Transverse colon (tissue), 4 donors: ENCODE measurements at regions not wholly inside any gene's neighbourhood (a gene's known extent, or its start where the extent isn't known, plus 50 kb on each side); places are given as distances from the start of the nearest gene placed in this dataset.

Source experiments
- POLR2A ChIP-seq: fragments of 450-650 bp; IDR thresholded peaks from one replicate; pipeline ENCODE4 v1.6.1; 2016; ENCODE audit warnings: antibody characterized with exemption, mild to moderate bottlenecking, moderate library complexity
- POLR2AphosphoS5 ChIP-seq, 3 donors: sonication (generic); formaldehyde crosslinking; IDR thresholded peaks; one replicate each; pipeline ENCODE4 v1.6.1; 2016; ENCODE audit warnings: antibody characterized with exemption in 3 of 3
- TF ChIP-seq, protein P1 (sequence below), 5 experiments: fragments of 200-600 bp in 3 of 5; fragments of 450-650 bp in 2 of 5; sonication (generic) in 3 of 5; IDR thresholded peaks; 1 replicate in 2 of 5; 2 replicates in 3 of 5; pipeline ENCODE4 v1.5.1; 2016 to 2017; ENCODE audit warnings: antibody characterized with exemption in 5 of 5, inconsistent platforms in 3 of 5, mild to moderate bottlenecking in 2 of 5, moderate library complexity in 1 of 5

DNA sequence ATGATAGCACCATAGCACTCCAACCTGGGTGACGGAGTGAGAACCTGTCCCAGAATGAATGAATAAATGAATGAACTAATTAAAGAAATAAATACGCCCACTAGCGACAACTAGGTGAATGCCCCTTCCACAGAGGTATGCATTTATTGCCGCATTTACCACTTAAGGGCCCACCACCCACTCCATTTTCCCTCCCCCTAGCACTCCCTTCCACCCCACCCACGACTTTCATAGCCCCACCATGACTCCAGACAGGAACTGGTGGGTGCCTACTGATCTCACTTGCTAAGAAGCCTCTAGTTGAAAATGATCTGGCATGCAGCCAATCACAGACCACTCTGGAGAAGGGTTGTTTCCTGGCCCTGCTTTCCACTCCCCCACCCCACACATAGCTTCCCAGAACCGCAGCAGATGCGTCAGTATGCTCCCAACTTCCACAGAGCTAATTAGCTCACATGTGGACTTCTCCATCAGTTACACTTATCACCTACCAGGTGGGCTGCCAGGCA, 167.6 kb downstream of the WT1 start:
- TF ChIP-seq POLR2A (no peak), POLR2AphosphoS5 (IDR thresholded peaks at IDR 0.05) (no peak)
- TF ChIP-seq, protein P1, sequence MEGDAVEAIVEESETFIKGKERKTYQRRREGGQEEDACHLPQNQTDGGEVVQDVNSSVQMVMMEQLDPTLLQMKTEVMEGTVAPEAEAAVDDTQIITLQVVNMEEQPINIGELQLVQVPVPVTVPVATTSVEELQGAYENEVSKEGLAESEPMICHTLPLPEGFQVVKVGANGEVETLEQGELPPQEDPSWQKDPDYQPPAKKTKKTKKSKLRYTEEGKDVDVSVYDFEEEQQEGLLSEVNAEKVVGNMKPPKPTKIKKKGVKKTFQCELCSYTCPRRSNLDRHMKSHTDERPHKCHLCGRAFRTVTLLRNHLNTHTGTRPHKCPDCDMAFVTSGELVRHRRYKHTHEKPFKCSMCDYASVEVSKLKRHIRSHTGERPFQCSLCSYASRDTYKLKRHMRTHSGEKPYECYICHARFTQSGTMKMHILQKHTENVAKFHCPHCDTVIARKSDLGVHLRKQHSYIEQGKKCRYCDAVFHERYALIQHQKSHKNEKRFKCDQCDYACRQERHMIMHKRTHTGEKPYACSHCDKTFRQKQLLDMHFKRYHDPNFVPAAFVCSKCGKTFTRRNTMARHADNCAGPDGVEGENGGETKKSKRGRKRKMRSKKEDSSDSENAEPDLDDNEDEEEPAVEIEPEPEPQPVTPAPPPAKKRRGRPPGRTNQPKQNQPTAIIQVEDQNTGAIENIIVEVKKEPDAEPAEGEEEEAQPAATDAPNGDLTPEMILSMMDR (IDR thresholded peaks at IDR 0.05): no peak
